HCT116 (cell line): ENCODE measurements at regions not wholly inside any gene's neighbourhood (a gene's known extent, or its start where the extent isn't known, plus 50 kb on each side); places are given as distances from the start of the nearest gene placed in this dataset.

ENCODE experiments used
- ATAC-seq: fragments of 200-7000 bp; cut with Tn5 transposase; 2 replicates; pipeline ENCODE4 v1.9.1; 2020; ENCODE audit warnings: mild to moderate bottlenecking, moderate library complexity
- BruUV-seq: library from RNA; stranded (reverse); fragments of 400-500 nt; replicated peaks from 2 replicates; lab custom pipeline; 2021; lab: Mats Ljungman, UMichigan
- CTCF ChIA-PET: fragments of 300-600 bp; sonication (Branson Sonifier 250); formaldehyde crosslinking; loops from one replicate; lab custom pipeline; 2021; ENCODE audit warnings: antibody characterized with exemption; lab: Charles Lee
- POLR2A ChIA-PET: fragments of 300-600, 350-600 bp; sonication (Branson Sonifier 250); formaldehyde crosslinking; loops from one replicate; lab custom pipeline; 2021; ENCODE audit warnings: antibody characterized with exemption; lab: Charles Lee
- RAD21 ChIA-PET, 2 experiments: fragments of 300-600 bp; sonication (Branson Sonifier 250); formaldehyde crosslinking; loops; one replicate each; lab custom pipeline; 2023; ENCODE audit warnings: low total read pairs in 2 of 2; ENCODE audit not compliant: uncharacterized antibody in 2 of 2, unreplicated experiment in 2 of 2, low non-redundant PET in 1 of 2; lab: Charles Lee
- DNase-seq: peaks from one replicate; pipeline ENCODE4 v3.0.0-alpha.2; 2010; ENCODE audit warnings: low read depth, low spot score
- H2AFZ ChIP-seq: fragments of 200-600 bp; shearing (Covaris generic), sonication (generic); 2 replicates; pipeline ENCODE4 v1.6.1; 2017; ENCODE audit warnings: low read depth, mixed run types, mixed read lengths, antibody characterized with exemption, low read length; ENCODE audit not compliant: poor library complexity, severe bottlenecking
- H3K27ac ChIP-seq: 2 replicates; pipeline ENCODE4 v1.5.1; 2012; ENCODE audit warnings: low read depth, low read length
- H3K27me3 ChIP-seq: fragments of 200-600 bp; sonication (generic); 2 replicates; pipeline ENCODE4 v1.6.1; 2016; ENCODE audit warnings: mixed run types, low read length, mixed read lengths; ENCODE audit not compliant: insufficient read depth
- H3K36me3 ChIP-seq, 2 experiments: fragments of 200-500 bp in 1 of 2; fragments of 200-600 bp in 1 of 2; sonication (Bioruptor generic) in 1 of 2; sonication (generic) in 1 of 2; 2 replicates each; pipeline versions ENCODE4 v1.5.1 to v1.6.1; 2014 to 2016; ENCODE audit warnings: low read length in 2 of 2, inconsistent platforms in 1 of 2, mixed read lengths in 1 of 2, mixed run types in 1 of 2; ENCODE audit not compliant: insufficient read depth in 2 of 2, control insufficient read depth in 1 of 2
- H3K4me1 ChIP-seq, 2 experiments: fragments of 200-600 bp in 1 of 2; sonication (generic) in 1 of 2; 2 replicates each; pipeline versions ENCODE4 v1.5.1 to v1.6.1; 2012 to 2017; ENCODE audit warnings: low read length in 2 of 2, inconsistent platforms in 1 of 2, mild to moderate bottlenecking in 1 of 2, mixed read lengths in 1 of 2, mixed run types in 1 of 2, moderate library complexity in 1 of 2; ENCODE audit not compliant: insufficient read depth in 2 of 2, control insufficient read depth in 1 of 2
- H3K4me2 ChIP-seq: fragments of 200-600 bp; sonication (generic); 2 replicates; pipeline ENCODE4 v1.6.1; 2017; ENCODE audit warnings: mixed run types, low read length, mixed read lengths
- H3K4me3 ChIP-seq, 2 experiments: fragments of 200-600 bp in 1 of 2; sonication (generic) in 1 of 2; replicated peaks in 1 of 2; 2 replicates each; pipeline ENCODE4 v1.5.1; 2011 to 2016; ENCODE audit warnings: low read length in 2 of 2, control low read depth in 1 of 2, low read depth in 1 of 2, mild to moderate bottlenecking in 1 of 2, mixed read lengths in 1 of 2, mixed run types in 1 of 2
- H3K79me2 ChIP-seq: fragments of 200-600 bp; sonication (generic); 2 replicates; pipeline ENCODE4 v1.6.1; 2017; ENCODE audit warnings: mild to moderate bottlenecking, mixed run types, low read length, moderate library complexity, mixed read lengths; ENCODE audit not compliant: insufficient read depth
- H3K9ac ChIP-seq: fragments of 200-600 bp; sonication (generic); 2 replicates; pipeline ENCODE4 v1.6.1; 2016; ENCODE audit warnings: low read length, mixed read lengths
- H3K9me2 ChIP-seq: fragments of 200-600 bp; sonication (generic), shearing (Covaris generic); 2 replicates; pipeline ENCODE4 v1.6.1; 2017; ENCODE audit warnings: mixed run types, mild to moderate bottlenecking, moderate library complexity; ENCODE audit not compliant: insufficient read depth
- H3K9me3 ChIP-seq, 2 experiments: fragments of 200-500 bp in 1 of 2; fragments of 200-600 bp in 1 of 2; sonication (Bioruptor generic) in 1 of 2; sonication (generic) in 1 of 2; 2 replicates each; pipeline ENCODE4 v1.6.1; 2014 to 2017; ENCODE audit warnings: low read length in 2 of 2, mixed read lengths in 2 of 2, inconsistent platforms in 1 of 2, low read depth in 1 of 2, mild to moderate bottlenecking in 1 of 2, mixed run types in 1 of 2, moderate library complexity in 1 of 2; ENCODE audit not compliant: control insufficient read depth in 1 of 2, insufficient read depth in 1 of 2
- H4K20me1 ChIP-seq: fragments of 200-600 bp; sonication (generic), shearing (Covaris generic); 2 replicates; pipeline ENCODE4 v1.6.1; 2017; ENCODE audit warnings: mixed run types, mild to moderate bottlenecking, moderate library complexity; ENCODE audit not compliant: insufficient read depth
- ATF3 ChIP-seq: IDR thresholded peaks from 2 replicates; pipeline ENCODE4 v1.6.1; 2012
- EGR1 ChIP-seq: IDR thresholded peaks from 2 replicates; pipeline ENCODE4 v1.6.1; 2012; ENCODE audit warnings: low read depth
- EZH2 ChIP-seq: fragments of 200-600 bp; sonication (generic); IDR thresholded peaks from 2 replicates; pipeline ENCODE4 v1.6.1; 2017; ENCODE audit warnings: antibody characterized with exemption, mixed run types
- JUND ChIP-seq: IDR thresholded peaks from 2 replicates; pipeline ENCODE4 v1.6.1; 2012
- MAX ChIP-seq: IDR thresholded peaks from 2 replicates; pipeline ENCODE4 v1.6.1; 2012
- POLR2A ChIP-seq: IDR thresholded peaks from 2 replicates; pipeline ENCODE4 v1.7.0; 2011; ENCODE audit warnings: borderline replicate concordance; ENCODE audit not compliant: insufficient read depth, insufficient read length; ENCODE audit errors: extremely low read depth
- POLR2AphosphoS5 ChIP-seq: IDR thresholded peaks from 2 replicates; pipeline ENCODE4 v1.6.1; 2011; ENCODE audit warnings: mild to moderate bottlenecking, low read depth, low read length, moderate library complexity
- SIN3A ChIP-seq: IDR thresholded peaks from 2 replicates; pipeline ENCODE4 v1.6.1; 2012; ENCODE audit warnings: low read depth
- TCF7L2 ChIP-seq: IDR thresholded peaks from 2 replicates; pipeline ENCODE4 v1.7.0; 2011; ENCODE audit warnings: borderline replicate concordance, inconsistent platforms; ENCODE audit not compliant: insufficient read depth, insufficient read length; ENCODE audit errors: extremely low read depth
- ZBTB33 ChIP-seq: IDR thresholded peaks from 2 replicates; pipeline ENCODE4 v1.6.1; 2011; ENCODE audit warnings: mild to moderate bottlenecking, low read length, moderate library complexity; ENCODE audit not compliant: insufficient replicate concordance; ENCODE audit errors: extremely low read depth
- ZFX ChIP-seq: fragments of 450-650 bp; IDR thresholded peaks from 2 replicates; pipeline ENCODE4 v1.6.1; 2017
- intact Hi-C: fragments of 100-400 bp; cut with micrococcal nuclease; formaldehyde crosslinking; loops from 2 replicates; pipeline ENCODE4 v1.10.0; 2022

GRCh38 chr17:6233856-6234255 lies 163.7 kb downstream of the WSCD1 start:
- Histone ChIP-seq H3K9ac (no peak overlapping the region), H4K20me1 (no peaks in the 10 kb centered on the region), H3K9me2 (no peaks in the 10 kb centered on the region), H3K4me3 (no peak overlapping the region), H3K9me3 (no peaks in the 10 kb centered on the region), H3K27ac (no peak overlapping the region), H3K27me3 (peaks cover 44% of the 10 kb centered on the region), H2AFZ (no peak overlapping the region), H3K4me2 (no peak overlapping the region), H3K4me1 (peaks cover 6 to 7% of the 10 kb centered on the region in 2 experiments; a peak in 3 of 4 replicates), H3K36me3 (no peaks in the 10 kb centered on the region), H3K79me2 (no peaks in the 10 kb centered on the region)
- ATAC-seq = no peak
- no peak for DNase-seq
- intact Hi-C loops = loop anchor here (2.0 kb wide), 1 partner anchor 179 kb away; no protein-coding TSS in a partner anchor
- POLR2A ChIA-PET = no interaction called here
- RAD21 ChIA-PET = no interaction called here
- TF ChIP-seq MAX (no peak), ZFX (no peak), ATF3 (no peak), EGR1 (no peak), ZBTB33 (no peak), POLR2A (no peak), TCF7L2 (no peak), JUND (no peak), SIN3A (no peak), EZH2 (no peak), POLR2AphosphoS5 (no peak)
- CTCF ChIA-PET = no interaction called here
- no TSS peak for BruUV-seq
